Gastrocnemius medialis (tissue), 4 donors: ENCODE measurements at regions not wholly inside any gene's neighbourhood (a gene's known extent, or its start where the extent isn't known, plus 50 kb on each side); places are given as distances from the start of the nearest gene placed in this dataset.

ENCODE experiments used
- POLR2A ChIP-seq, 2 donors: fragments of 450-650 bp; IDR thresholded peaks; one replicate each; pipeline ENCODE4 v1.6.1; 2017; ENCODE audit warnings: antibody characterized with exemption in 2 of 2, mild to moderate bottlenecking in 2 of 2, moderate library complexity in 2 of 2
- TF ChIP-seq, protein P1 (sequence below), 5 experiments: fragments of 450-650 bp in 3 of 5; fragments of 200-600 bp in 2 of 5; sonication (generic) in 2 of 5; IDR thresholded peaks in 4 of 5; conservative IDR thresholded peaks in 1 of 5; 1 replicate in 4 of 5; 2 replicates in 1 of 5; pipeline ENCODE4 v1.5.1; 2016 to 2019; ENCODE audit warnings: antibody characterized with exemption in 5 of 5, mild to moderate bottlenecking in 3 of 5, moderate library complexity in 3 of 5

- TF ChIP-seq POLR2A (IDR thresholded peaks at IDR 0.05), result no peak
- TF ChIP-seq, protein P1, sequence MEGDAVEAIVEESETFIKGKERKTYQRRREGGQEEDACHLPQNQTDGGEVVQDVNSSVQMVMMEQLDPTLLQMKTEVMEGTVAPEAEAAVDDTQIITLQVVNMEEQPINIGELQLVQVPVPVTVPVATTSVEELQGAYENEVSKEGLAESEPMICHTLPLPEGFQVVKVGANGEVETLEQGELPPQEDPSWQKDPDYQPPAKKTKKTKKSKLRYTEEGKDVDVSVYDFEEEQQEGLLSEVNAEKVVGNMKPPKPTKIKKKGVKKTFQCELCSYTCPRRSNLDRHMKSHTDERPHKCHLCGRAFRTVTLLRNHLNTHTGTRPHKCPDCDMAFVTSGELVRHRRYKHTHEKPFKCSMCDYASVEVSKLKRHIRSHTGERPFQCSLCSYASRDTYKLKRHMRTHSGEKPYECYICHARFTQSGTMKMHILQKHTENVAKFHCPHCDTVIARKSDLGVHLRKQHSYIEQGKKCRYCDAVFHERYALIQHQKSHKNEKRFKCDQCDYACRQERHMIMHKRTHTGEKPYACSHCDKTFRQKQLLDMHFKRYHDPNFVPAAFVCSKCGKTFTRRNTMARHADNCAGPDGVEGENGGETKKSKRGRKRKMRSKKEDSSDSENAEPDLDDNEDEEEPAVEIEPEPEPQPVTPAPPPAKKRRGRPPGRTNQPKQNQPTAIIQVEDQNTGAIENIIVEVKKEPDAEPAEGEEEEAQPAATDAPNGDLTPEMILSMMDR (IDR thresholded peaks at IDR 0.05 in 4 of 5, conservative IDR thresholded peaks at IDR 0.05 in 1 of 5), result no peak
Observed at GRCh38 chr18:25764777-25765176, 325.6 kb downstream of the SS18 start.
